GM19372 (cell line): ENCODE measurements at regions not wholly inside any gene's neighbourhood (a gene's known extent, or its start where the extent isn't known, plus 50 kb on each side); places are given as distances from the start of the nearest gene placed in this dataset.

Experiments used
- ATAC-seq: cut with Tn5 transposase; IDR thresholded peaks from one replicate; pipeline ENCODE4 v1.9.1; 2021; ENCODE audit warnings: mild to moderate bottlenecking, low read depth, moderate library complexity; ENCODE audit not compliant: unreplicated experiment

DNA sequence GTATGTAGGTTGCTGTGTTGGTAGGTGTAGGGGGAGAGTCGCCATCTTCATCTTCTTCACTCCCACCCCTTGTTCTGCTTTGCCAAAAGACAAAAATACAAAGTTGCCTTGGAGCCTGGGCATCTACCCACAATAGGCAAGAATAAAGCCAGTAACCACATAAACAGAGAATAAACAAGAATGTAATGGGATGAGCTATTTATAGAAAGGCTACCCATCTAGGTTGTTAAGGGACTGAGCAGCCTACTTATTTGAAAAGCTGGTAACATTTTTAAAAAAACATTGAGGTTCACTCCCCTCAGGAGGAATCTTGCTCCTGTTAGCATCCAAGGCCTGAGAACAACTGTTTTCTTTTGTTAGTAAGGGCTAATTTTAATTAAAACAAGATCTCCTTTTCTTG, 301.4 kb upstream of the STXBP5 start:
- no peak for ATAC-seq

DNA sequence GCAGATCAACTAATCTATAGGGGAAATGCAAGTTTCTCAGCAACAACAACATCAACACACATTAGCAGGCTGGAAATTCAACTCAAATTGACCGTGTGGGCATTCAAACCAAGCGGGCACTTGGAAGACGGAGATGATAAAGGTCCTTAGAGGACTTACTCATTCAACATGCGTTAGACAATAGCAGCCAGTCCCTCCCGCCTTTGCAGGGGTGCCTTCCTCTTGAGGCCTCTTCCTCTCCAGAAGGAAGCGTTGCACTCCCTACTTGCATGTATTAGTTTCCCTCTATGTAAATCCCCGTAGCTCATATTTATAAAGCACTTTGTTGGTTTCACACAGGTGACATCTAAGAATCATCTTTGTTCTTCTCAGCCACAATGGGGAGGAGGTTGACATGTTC, 300.8 kb upstream of the STXBP5 start:
- no peak for ATAC-seq

GRCh38 chr6:146904596-146904995, 299.6 kb upstream of the STXBP5 start:
- no peak for ATAC-seq

DNA sequence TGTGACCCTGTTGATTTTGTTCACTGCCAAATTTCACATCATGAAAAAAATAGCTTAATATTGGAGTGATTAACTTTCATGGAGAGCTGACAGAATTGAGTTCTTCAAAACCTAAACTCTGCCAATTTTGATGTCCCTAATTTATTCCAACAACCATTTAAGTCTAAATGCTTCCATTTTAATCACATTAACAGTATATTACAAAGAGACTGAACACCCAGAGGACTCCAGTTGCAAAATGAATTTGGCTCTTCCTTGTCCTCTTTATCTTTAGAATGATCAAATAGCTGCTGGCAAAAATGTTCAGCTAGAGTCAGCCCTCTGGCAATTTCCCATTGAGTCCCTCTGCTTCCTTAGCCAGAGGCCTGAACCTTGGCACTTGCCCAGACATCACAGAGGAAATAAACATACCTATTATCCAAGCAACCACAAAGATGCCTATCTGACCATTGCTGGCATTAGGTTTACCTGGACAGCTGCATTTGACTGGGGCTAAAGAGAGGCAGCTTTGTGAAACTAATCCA, 299.0 kb upstream of the STXBP5 start:
- ATAC-seq: no peak

- ATAC-seq: no peak
These were observed 295.4 kb upstream of the STXBP5 start for GRCh38 chr6:146908786-146909185.

GRCh38 chr6:146909376-146909775, 294.8 kb upstream of the STXBP5 start:
- ATAC-seq: no peak

DNA sequence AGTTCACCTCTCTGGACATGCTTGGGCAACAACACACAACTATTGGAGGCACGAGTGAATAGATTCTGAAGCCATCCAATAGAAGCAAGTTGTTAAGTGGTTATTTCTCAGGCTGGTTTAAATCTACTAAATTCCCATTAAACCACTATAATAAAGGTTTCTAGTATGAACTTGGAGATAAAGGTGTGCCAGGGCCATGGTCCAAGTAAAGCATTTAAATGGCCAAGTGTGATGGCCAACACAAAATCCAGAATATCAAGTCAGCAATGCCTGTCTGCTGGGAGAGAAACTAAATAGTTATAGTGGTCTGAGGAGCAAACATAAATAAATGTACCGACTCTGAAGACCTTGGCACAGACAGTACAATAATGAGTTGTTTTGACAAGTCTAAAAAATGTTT, 294.3 kb upstream of the STXBP5 start:
- no peak for ATAC-seq

DNA sequence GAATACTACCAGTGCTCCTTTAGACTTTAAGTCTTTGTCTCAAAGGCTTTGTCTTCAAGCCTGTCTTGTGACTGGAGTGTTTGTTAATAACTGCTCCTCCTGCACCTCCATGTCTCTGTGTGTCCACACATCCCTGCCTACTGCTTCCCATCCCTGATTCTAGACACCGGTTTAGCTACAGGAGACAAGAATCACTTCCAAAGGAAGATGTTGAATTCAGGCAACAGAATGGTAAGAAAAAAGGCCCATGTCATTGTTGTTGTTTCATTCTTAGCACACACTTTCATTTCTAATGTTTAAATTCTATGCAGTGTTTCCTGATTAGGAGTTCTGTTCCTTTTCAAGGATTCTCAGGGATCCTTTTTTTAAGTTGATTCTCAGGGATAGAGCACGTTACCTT, 293.6 kb upstream of the STXBP5 start:
- no peak for ATAC-seq

DNA sequence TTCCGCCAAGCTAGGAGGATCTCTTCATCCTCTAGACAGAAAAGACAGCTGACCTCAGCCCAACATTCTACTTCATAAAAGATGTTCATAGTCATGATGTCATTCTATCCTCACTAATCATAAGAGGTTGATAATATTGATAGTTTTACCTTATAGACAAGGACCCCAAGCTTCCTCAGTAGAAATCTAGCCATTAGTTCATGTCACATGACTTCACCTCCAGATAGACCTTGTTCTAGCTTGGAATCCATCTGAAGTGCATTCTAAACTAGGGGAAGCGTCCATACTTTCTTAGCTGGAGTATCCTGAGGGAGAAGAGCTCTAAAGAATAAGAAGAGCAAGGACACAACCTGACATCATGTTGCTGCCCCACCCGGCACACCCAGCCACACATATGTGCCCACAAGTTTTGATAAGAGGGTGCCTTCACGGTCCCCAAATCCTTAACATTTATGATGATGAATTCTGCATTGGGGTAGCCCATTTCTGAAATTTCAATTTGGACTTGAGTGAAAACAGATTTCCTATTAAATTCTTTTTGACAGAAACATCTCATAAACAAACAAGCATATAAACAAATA, 292.5 kb upstream of the STXBP5 start:
- ATAC-seq: no peak

- ATAC-seq: no peak
These were observed 291.2 kb upstream of the STXBP5 start for GRCh38 chr6:146912730-146913685.

- no peak for ATAC-seq
These were observed 290.3 kb upstream of the STXBP5 start for GRCh38 chr6:146913842-146914488.

DNA sequence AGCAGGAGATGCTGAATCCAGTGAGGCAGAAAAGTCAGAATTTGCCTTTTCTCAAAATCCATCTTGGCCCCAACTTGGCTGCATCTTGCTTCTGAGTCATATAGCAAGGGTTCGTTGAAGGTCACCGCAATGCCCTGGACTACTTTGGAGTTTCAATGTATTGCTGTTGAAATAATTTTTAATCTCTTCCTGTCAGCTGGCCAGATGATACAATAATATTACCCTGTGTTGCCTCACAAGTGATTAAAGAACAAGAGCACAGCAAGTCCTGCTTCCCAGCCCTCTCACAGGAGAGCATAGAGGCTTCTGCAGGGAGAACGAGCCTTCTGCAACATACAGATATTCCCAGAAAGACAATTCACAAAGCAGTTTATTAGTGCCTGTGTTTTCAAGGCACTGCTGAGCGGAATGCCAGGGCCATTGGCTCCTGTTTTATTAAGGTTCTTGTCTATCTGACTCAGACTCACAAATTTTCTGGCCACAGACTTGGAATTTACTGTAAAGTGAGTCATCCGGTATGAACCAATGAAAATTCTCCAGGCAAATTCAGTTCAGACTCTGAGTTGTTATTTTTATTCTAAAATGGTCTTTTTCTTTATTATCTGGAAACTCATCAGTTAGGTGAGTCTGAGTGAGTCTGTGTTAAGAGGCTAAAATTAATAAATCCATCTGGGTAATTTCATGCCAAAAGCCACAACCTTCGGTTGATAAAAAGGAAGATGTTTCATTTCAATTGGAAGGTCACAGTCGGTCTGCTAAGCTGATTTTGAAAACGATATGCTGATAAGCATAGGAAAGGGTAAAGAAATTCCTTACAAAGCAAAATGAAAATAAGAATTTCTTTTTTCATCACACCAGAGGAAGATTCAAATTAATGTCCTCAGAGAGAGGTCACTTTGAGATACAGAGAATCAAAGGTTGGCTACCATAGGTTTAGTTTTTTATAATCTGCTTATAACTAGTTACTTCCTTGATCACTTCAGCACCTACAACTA, 289.4 kb upstream of the STXBP5 start:
- ATAC-seq: no peak

GRCh38 chr6:146915671-146916127, 288.5 kb upstream of the STXBP5 start:
- ATAC-seq: no peak

- no peak for ATAC-seq
These were observed 287.7 kb upstream of the STXBP5 start for GRCh38 chr6:146916435-146917025.

GRCh38 chr6:146917182-146917581, 287.0 kb upstream of the STXBP5 start:
- no peak for ATAC-seq

- no peak for ATAC-seq
These were observed 286.2 kb upstream of the STXBP5 start for GRCh38 chr6:146917979-146918378.

GRCh38 chr6:146919017-146919416, 285.2 kb upstream of the STXBP5 start:
- no peak for ATAC-seq

- no peak for ATAC-seq
These were observed 280.9 kb upstream of the STXBP5 start for GRCh38 chr6:146923205-146923833.

- no peak for ATAC-seq
These were observed 278.4 kb upstream of the STXBP5 start for GRCh38 chr6:146925846-146926245.
